Inflammatory macrophage treated with lipopolysaccharide for 4 hours (primary cell): ENCODE measurements at regions not wholly inside any gene's neighbourhood (a gene's known extent, or its start where the extent isn't known, plus 50 kb on each side); places are given as distances from the start of the nearest gene placed in this dataset.
"Not testable (repeated sequence)": the region's sequence is repeated elsewhere in the genome, so short reads cannot be mapped to it uniquely, and the experiment has no call there.

Source experiments
- DNase-seq: peaks from one replicate; pipeline ENCODE4 v3.0.0-alpha.2; 2020

GRCh38 chr19:27748551-27749152, 1464.3 kb downstream of the UQCRFS1 start:
- DNase-seq = no peak

GRCh38 chr19:27746691-27747380, 1466.1 kb downstream of the UQCRFS1 start:
- DNase-seq = no peak

- no peak for DNase-seq
Measured at GRCh38 chr19:27745978-27746542, 1466.9 kb downstream of the UQCRFS1 start.

GRCh38 chr19:27744926-27745768, 1467.8 kb downstream of the UQCRFS1 start:
- DNase-seq = no peak

GRCh38 chr19:27742041-27742440, 1470.9 kb downstream of the UQCRFS1 start:
- no peak for DNase-seq

GRCh38 chr19:27741236-27741635, 1471.7 kb downstream of the UQCRFS1 start:
- DNase-seq = no peak

GRCh38 chr19:27740396-27740795, 1472.6 kb downstream of the UQCRFS1 start:
- DNase-seq = no peak

GRCh38 chr19:27738569-27739193, 1474.3 kb downstream of the UQCRFS1 start:
- DNase-seq = no peak

- no peak for DNase-seq
Measured at GRCh38 chr19:27736225-27736624, 1476.7 kb downstream of the UQCRFS1 start.

GRCh38 chr19:27735314-27735713, 1477.6 kb downstream of the UQCRFS1 start:
- DNase-seq = no peak

- no peak for DNase-seq
Measured at GRCh38 chr19:27734496-27735220, 1478.3 kb downstream of the UQCRFS1 start.

GRCh38 chr19:27733551-27734266, 1479.2 kb downstream of the UQCRFS1 start:
- no peak for DNase-seq

- DNase-seq = no peak
Measured at GRCh38 chr19:27729332-27729731, 1483.6 kb downstream of the UQCRFS1 start.

GRCh38 chr19:27722625-27723024, 1490.3 kb downstream of the UQCRFS1 start:
- DNase-seq = no peak

GRCh38 chr19:27720155-27720554, 1492.8 kb downstream of the UQCRFS1 start:
- no peak for DNase-seq

- no peak for DNase-seq
Measured at GRCh38 chr19:27719034-27719433, 1493.9 kb downstream of the UQCRFS1 start.

GRCh38 chr19:27718234-27718633, 1494.7 kb downstream of the UQCRFS1 start:
- DNase-seq = no peak

GRCh38 chr19:27717825-27718224, 1495.1 kb downstream of the UQCRFS1 start:
- DNase-seq = no peak

GRCh38 chr19:27716922-27717321, 1496.0 kb downstream of the UQCRFS1 start:
- no peak for DNase-seq

- DNase-seq = no peak
Measured at GRCh38 chr19:27714857-27715256, 1498.1 kb downstream of the UQCRFS1 start.

- no peak for DNase-seq
Measured at GRCh38 chr19:27709496-27709895, 1503.5 kb downstream of the UQCRFS1 start.

- not testable (repeated sequence) for DNase-seq
Measured at GRCh38 chr19:27708986-27709385, 1504.0 kb downstream of the UQCRFS1 start.
